ENCODE measurements at regions not wholly inside any gene's neighbourhood (a gene's known extent, or its start where the extent isn't known, plus 50 kb on each side); places are given as distances from the start of the nearest gene placed in this dataset.
A peak's percentile ranks its signal among the peaks of the same experiment; 100 is the strongest.

- Histone ChIP-seq H3K36me3 (ENCODE audit: control insufficient read depth in 2 of 2, insufficient read depth in 2 of 2, low read length in 1 of 2) (no peaks in the 10 kb centered on the region), H3K4me3 (ENCODE audit: low read length in 2 of 2) (no peak overlapping the region), H3K27ac (ENCODE audit: low read depth in 1 of 2, low read length in 1 of 2) (peak overlapping the region; percentile 53 to 77), H3K27me3 (ENCODE audit: control insufficient read depth in 2 of 2, insufficient read depth in 1 of 2, low read length in 1 of 2) (no peaks in the 10 kb centered on the region), H3K9me3 (ENCODE audit: control insufficient read depth in 2 of 2, insufficient read depth in 1 of 2, low read length in 1 of 2) (no peaks in the 10 kb centered on the region), H3K4me1 (ENCODE audit: control insufficient read depth in 2 of 2, insufficient read depth in 2 of 2, low read length in 2 of 2) (no peaks in the 10 kb centered on the region)
- DNase-seq (ENCODE audit: low read depth in 6 of 9, low spot score in 9 of 9), result peak in 1 of 9 donors; percentile 20
- WGBS, result 90% methylated on average over 13 of the region's 13 CpGs
Measured at GRCh38 chr12:92466391-92467305, 236.1 kb upstream of the PLEKHG7 start.

GRCh38 chr12:92465786-92466295 lies 236.9 kb upstream of the PLEKHG7 start:
- H3K9me3 ChIP-seq (ENCODE audit: control insufficient read depth in 2 of 2, insufficient read depth in 1 of 2, low read length in 1 of 2), result no peaks in the 10 kb centered on the region
- H3K27ac ChIP-seq (ENCODE audit: low read depth in 1 of 2, low read length in 1 of 2), result peak overlapping the region; percentile 55 to 77
- WGBS, result 98% methylated on average over 9 of the region's 9 CpGs
- H3K4me1 ChIP-seq (ENCODE audit: control insufficient read depth in 2 of 2, insufficient read depth in 2 of 2, low read length in 2 of 2), result no peaks in the 10 kb centered on the region
- no peaks in the 10 kb centered on the region for H3K36me3 ChIP-seq (ENCODE audit: control insufficient read depth in 2 of 2, insufficient read depth in 2 of 2, low read length in 1 of 2)
- H3K27me3 ChIP-seq (ENCODE audit: control insufficient read depth in 2 of 2, insufficient read depth in 1 of 2, low read length in 1 of 2), result no peaks in the 10 kb centered on the region
- DNase-seq (ENCODE audit: low read depth in 6 of 9, low spot score in 9 of 9), result no peak
- H3K4me3 ChIP-seq (ENCODE audit: low read length in 2 of 2), result no peak overlapping the region

DNA sequence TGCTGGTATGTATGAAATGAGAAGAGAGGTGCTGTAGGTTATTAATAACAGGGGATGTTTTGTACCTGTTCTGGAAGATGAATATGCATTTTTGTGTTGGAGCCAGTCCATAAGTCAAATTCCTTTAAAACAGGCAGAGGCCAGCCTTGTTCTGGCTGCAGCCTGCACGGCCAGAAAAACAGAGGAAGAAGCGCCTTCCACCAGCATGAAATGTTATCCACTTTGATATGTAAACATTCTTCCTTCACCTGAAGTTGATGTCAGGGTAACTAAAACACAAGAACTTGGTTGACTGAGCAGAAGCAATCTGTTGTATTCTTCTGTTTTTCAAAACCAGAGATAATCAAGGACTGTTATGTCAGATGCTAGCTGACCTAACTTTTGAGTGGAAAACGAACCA lies 237.9 kb upstream of the PLEKHG7 start:
- 77% methylated on average over 3 of the region's 3 CpGs for WGBS
- Histone ChIP-seq H3K4me3 (ENCODE audit: low read length in 2 of 2) (no peak overlapping the region), H3K27me3 (ENCODE audit: control insufficient read depth in 2 of 2, insufficient read depth in 1 of 2, low read length in 1 of 2) (no peaks in the 10 kb centered on the region), H3K36me3 (ENCODE audit: control insufficient read depth in 2 of 2, insufficient read depth in 2 of 2, low read length in 1 of 2) (no peaks in the 10 kb centered on the region), H3K27ac (ENCODE audit: low read depth in 1 of 2, low read length in 1 of 2) (peak overlapping the region in 1 of 2 donors; percentile 55), H3K9me3 (ENCODE audit: control insufficient read depth in 2 of 2, insufficient read depth in 1 of 2, low read length in 1 of 2) (no peaks in the 10 kb centered on the region), H3K4me1 (ENCODE audit: control insufficient read depth in 2 of 2, insufficient read depth in 2 of 2, low read length in 2 of 2) (no peaks in the 10 kb centered on the region)
- no peak for DNase-seq (ENCODE audit: low read depth in 6 of 9, low spot score in 9 of 9)

GRCh38 chr12:92463171-92463570 lies 239.6 kb upstream of the PLEKHG7 start:
- no peaks in the 10 kb centered on the region for H3K36me3 ChIP-seq (ENCODE audit: control insufficient read depth in 2 of 2, insufficient read depth in 2 of 2, low read length in 1 of 2)
- H3K4me1 ChIP-seq (ENCODE audit: control insufficient read depth in 2 of 2, insufficient read depth in 2 of 2, low read length in 2 of 2), result no peaks in the 10 kb centered on the region
- H3K27me3 ChIP-seq (ENCODE audit: control insufficient read depth in 2 of 2, insufficient read depth in 1 of 2, low read length in 1 of 2), result no peaks in the 10 kb centered on the region
- H3K27ac ChIP-seq (ENCODE audit: low read depth in 1 of 2, low read length in 1 of 2), result no peak overlapping the region
- no peak overlapping the region for H3K4me3 ChIP-seq (ENCODE audit: low read length in 2 of 2)
- WGBS, result 98% methylated on average over 2 of the region's 2 CpGs
- no peak for DNase-seq (ENCODE audit: low read depth in 6 of 9, low spot score in 9 of 9)
- no peaks in the 10 kb centered on the region for H3K9me3 ChIP-seq (ENCODE audit: control insufficient read depth in 2 of 2, insufficient read depth in 1 of 2, low read length in 1 of 2)

- WGBS, result 95% methylated on average over 1 of the region's 1 CpG
- Histone ChIP-seq H3K27me3 (ENCODE audit: control insufficient read depth in 2 of 2, insufficient read depth in 1 of 2, low read length in 1 of 2) (no peaks in the 10 kb centered on the region), H3K9me3 (ENCODE audit: control insufficient read depth in 2 of 2, insufficient read depth in 1 of 2, low read length in 1 of 2) (no peaks in the 10 kb centered on the region), H3K4me1 (ENCODE audit: control insufficient read depth in 2 of 2, insufficient read depth in 2 of 2, low read length in 2 of 2) (no peaks in the 10 kb centered on the region), H3K36me3 (ENCODE audit: control insufficient read depth in 2 of 2, insufficient read depth in 2 of 2, low read length in 1 of 2) (no peaks in the 10 kb centered on the region), H3K4me3 (ENCODE audit: low read length in 2 of 2) (no peak overlapping the region), H3K27ac (ENCODE audit: low read depth in 1 of 2, low read length in 1 of 2) (no peak overlapping the region)
- no peak for DNase-seq (ENCODE audit: low read depth in 6 of 9, low spot score in 9 of 9)
Measured at GRCh38 chr12:92462527-92462926, 240.3 kb upstream of the PLEKHG7 start.

- 39% methylated on average over 3 of the region's 3 CpGs for WGBS
- Histone ChIP-seq H3K27me3 (ENCODE audit: control insufficient read depth in 2 of 2, insufficient read depth in 1 of 2, low read length in 1 of 2) (no peaks in the 10 kb centered on the region), H3K4me1 (ENCODE audit: control insufficient read depth in 2 of 2, insufficient read depth in 2 of 2, low read length in 2 of 2) (no peaks in the 10 kb centered on the region), H3K36me3 (ENCODE audit: control insufficient read depth in 2 of 2, insufficient read depth in 2 of 2, low read length in 1 of 2) (no peaks in the 10 kb centered on the region), H3K9me3 (ENCODE audit: control insufficient read depth in 2 of 2, insufficient read depth in 1 of 2, low read length in 1 of 2) (no peaks in the 10 kb centered on the region), H3K4me3 (ENCODE audit: low read length in 2 of 2) (no peak overlapping the region), H3K27ac (ENCODE audit: low read depth in 1 of 2, low read length in 1 of 2) (no peak overlapping the region)
- DNase-seq (ENCODE audit: low read depth in 6 of 9, low spot score in 9 of 9), result peak in 1 of 9 donors; percentile 23
Measured at GRCh38 chr12:92462049-92462448, 240.7 kb upstream of the PLEKHG7 start.

DNA sequence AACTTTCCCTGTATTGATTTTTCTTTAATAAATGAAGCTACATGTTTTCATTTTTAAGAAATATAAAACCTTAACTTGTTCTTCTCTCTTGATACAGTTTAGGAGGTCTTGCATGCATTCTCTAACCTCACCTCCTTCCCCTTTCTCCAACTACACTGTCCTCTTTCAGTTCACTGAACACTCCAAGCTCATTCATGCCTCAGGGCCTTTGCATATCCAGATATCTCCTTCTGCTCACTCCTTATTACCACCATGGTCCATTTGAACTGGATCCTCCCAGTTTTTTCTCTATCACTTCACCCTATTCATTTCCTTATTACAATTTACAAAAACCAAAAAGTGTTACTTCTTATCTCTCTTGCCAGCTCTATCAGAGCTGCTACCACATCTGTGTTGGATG lies 242.9 kb upstream of the PLEKHG7 start:
- H3K27ac ChIP-seq (ENCODE audit: low read depth in 1 of 2, low read length in 1 of 2), result no peak overlapping the region

DNA sequence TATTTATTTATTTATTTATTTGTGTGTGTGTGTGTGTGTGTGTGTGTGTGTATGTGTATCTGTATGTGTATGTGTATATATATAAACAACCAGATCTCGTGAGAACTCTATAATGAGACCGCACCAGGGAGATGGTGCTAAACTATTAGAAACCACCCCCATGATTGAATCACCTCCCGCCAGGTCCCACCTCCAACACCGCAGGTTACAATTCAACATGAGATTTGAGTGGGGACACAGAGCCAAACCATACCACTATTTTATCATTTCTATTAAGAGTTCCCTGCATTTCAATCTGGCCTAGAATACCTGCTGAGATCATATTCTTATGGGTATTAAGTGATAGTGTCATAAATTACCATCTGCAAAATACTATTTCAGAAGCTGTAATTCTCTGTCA lies 243.8 kb upstream of the PLEKHG7 start:
- Histone ChIP-seq H3K4me3 (ENCODE audit: low read length in 2 of 2) (no peak overlapping the region), H3K36me3 (ENCODE audit: control insufficient read depth in 2 of 2, insufficient read depth in 2 of 2, low read length in 1 of 2) (no peaks in the 10 kb centered on the region), H3K9me3 (ENCODE audit: control insufficient read depth in 2 of 2, insufficient read depth in 1 of 2, low read length in 1 of 2) (no peaks in the 10 kb centered on the region), H3K27me3 (ENCODE audit: control insufficient read depth in 2 of 2, insufficient read depth in 1 of 2, low read length in 1 of 2) (no peaks in the 10 kb centered on the region), H3K27ac (ENCODE audit: low read depth in 1 of 2, low read length in 1 of 2) (no peak overlapping the region), H3K4me1 (ENCODE audit: control insufficient read depth in 2 of 2, insufficient read depth in 2 of 2, low read length in 2 of 2) (no peaks in the 10 kb centered on the region)
- 98% methylated on average over 4 of the region's 4 CpGs for WGBS
- no peak for DNase-seq (ENCODE audit: low read depth in 6 of 9, low spot score in 9 of 9)

More for the DNA sequence above, 242.9 kb upstream of the PLEKHG7 start:
- no peaks in the 10 kb centered on the region for H3K36me3 ChIP-seq (ENCODE audit: control insufficient read depth in 2 of 2, insufficient read depth in 2 of 2, low read length in 1 of 2)
- no peaks in the 10 kb centered on the region for H3K27me3 ChIP-seq (ENCODE audit: control insufficient read depth in 2 of 2, insufficient read depth in 1 of 2, low read length in 1 of 2)
- H3K4me3 ChIP-seq (ENCODE audit: low read length in 2 of 2), result no peak overlapping the region
- H3K4me1 ChIP-seq (ENCODE audit: control insufficient read depth in 2 of 2, insufficient read depth in 2 of 2, low read length in 2 of 2), result no peaks in the 10 kb centered on the region
- no peaks in the 10 kb centered on the region for H3K9me3 ChIP-seq (ENCODE audit: control insufficient read depth in 2 of 2, insufficient read depth in 1 of 2, low read length in 1 of 2)
- no peak for DNase-seq (ENCODE audit: low read depth in 6 of 9, low spot score in 9 of 9)

- Histone ChIP-seq H3K27ac (ENCODE audit: low read depth in 1 of 2, low read length in 1 of 2) (no peak overlapping the region), H3K27me3 (ENCODE audit: control insufficient read depth in 2 of 2, insufficient read depth in 1 of 2, low read length in 1 of 2) (no peaks in the 10 kb centered on the region), H3K36me3 (ENCODE audit: control insufficient read depth in 2 of 2, insufficient read depth in 2 of 2, low read length in 1 of 2) (no peaks in the 10 kb centered on the region), H3K4me1 (ENCODE audit: control insufficient read depth in 2 of 2, insufficient read depth in 2 of 2, low read length in 2 of 2) (no peaks in the 10 kb centered on the region), H3K9me3 (ENCODE audit: control insufficient read depth in 2 of 2, insufficient read depth in 1 of 2, low read length in 1 of 2) (no peaks in the 10 kb centered on the region), H3K4me3 (ENCODE audit: low read length in 2 of 2) (no peak overlapping the region)
- no peak for DNase-seq (ENCODE audit: low read depth in 6 of 9, low spot score in 9 of 9)
- WGBS, result 62% methylated on average over 4 of the region's 4 CpGs
Measured at GRCh38 chr12:92457458-92458180, 245.2 kb upstream of the PLEKHG7 start.

All from thymus (tissue), 11 donors.